CD8-positive, alpha-beta memory T cell (primary cell): ENCODE measurements at regions not wholly inside any gene's neighbourhood (a gene's known extent, or its start where the extent isn't known, plus 50 kb on each side); places are given as distances from the start of the nearest gene placed in this dataset.
"Not testable (repeated sequence)": the region's sequence is repeated elsewhere in the genome, so short reads cannot be mapped to it uniquely, and the experiment has no call there.

Source experiments
- CTCF ChIA-PET: fragments of 350-600 bp; sonication (Branson Sonifier 250); formaldehyde crosslinking; loops from one replicate; lab custom pipeline; 2021; ENCODE audit warnings: antibody characterized with exemption; lab: Charles Lee
- POLR2A ChIA-PET: fragments of 350-600 bp; sonication (Branson Sonifier 250); formaldehyde crosslinking; loops from one replicate; lab custom pipeline; 2021; ENCODE audit warnings: antibody characterized with exemption; lab: Charles Lee
- DNase-seq, 5 donors: peaks; one replicate each; pipeline versions ENCODE4 v3.0.0 to v3.0.0-alpha.2; 2020 to 2022; ENCODE audit warnings: mixed read lengths in 1 of 5
- H3K27ac ChIP-seq: one replicate; pipeline ENCODE4 v1.7.0; 2013; ENCODE audit warnings: low read depth, mild to moderate bottlenecking, low read length, moderate library complexity
- H3K27me3 ChIP-seq: 2 replicates; pipeline ENCODE4 v1.7.0; 2013; ENCODE audit warnings: low read length, mild to moderate bottlenecking; ENCODE audit not compliant: insufficient read depth, poor library complexity, severe bottlenecking
- H3K36me3 ChIP-seq: 2 replicates; pipeline ENCODE4 v1.7.0; 2013; ENCODE audit warnings: mild to moderate bottlenecking, low read length, moderate library complexity; ENCODE audit not compliant: insufficient read depth
- H3K4me1 ChIP-seq: 2 replicates; pipeline ENCODE4 v1.7.0; 2013; ENCODE audit warnings: mild to moderate bottlenecking, low read length, moderate library complexity; ENCODE audit not compliant: insufficient read depth
- H3K4me3 ChIP-seq: 2 replicates; pipeline ENCODE4 v1.7.0; 2013; ENCODE audit warnings: mild to moderate bottlenecking, low read length
- H3K9me3 ChIP-seq: 2 replicates; pipeline ENCODE4 v1.7.0; 2013; ENCODE audit warnings: mild to moderate bottlenecking, low read length
- H3K27ac Mint-ChIP-seq, 8 donors: one replicate each; pipeline ENCODE4 v1.8.0; 2020 to 2021; ENCODE audit warnings: mixed read lengths in 8 of 8, mild to moderate bottlenecking in 6 of 8, inconsistent platforms in 3 of 8, moderate library complexity in 3 of 8
- H3K27me3 Mint-ChIP-seq, 2 donors: one replicate each; pipeline ENCODE4 v1.8.0; 2020 to 2021; ENCODE audit warnings: mixed read lengths in 2 of 2, mild to moderate bottlenecking in 1 of 2, moderate library complexity in 1 of 2
- H3K36me3 Mint-ChIP-seq, 3 donors: one replicate each; pipeline ENCODE4 v1.8.0; 2020 to 2021; ENCODE audit warnings: mixed read lengths in 3 of 3, inconsistent platforms in 1 of 3, mild to moderate bottlenecking in 1 of 3
- H3K4me1 Mint-ChIP-seq, 3 donors: one replicate each; pipeline ENCODE4 v1.8.0; 2020 to 2021; ENCODE audit warnings: mixed read lengths in 3 of 3, inconsistent platforms in 1 of 3, mild to moderate bottlenecking in 1 of 3
- H3K4me3 Mint-ChIP-seq, 7 donors: one replicate each; pipeline ENCODE4 v1.8.0; 2020 to 2021; ENCODE audit warnings: mixed read lengths in 7 of 7, mild to moderate bottlenecking in 6 of 7, moderate library complexity in 4 of 7, inconsistent platforms in 2 of 7
- H3K9me3 Mint-ChIP-seq, 5 donors: one replicate each; pipeline ENCODE4 v1.8.0; 2020 to 2022; ENCODE audit warnings: mixed read lengths in 5 of 5, mild to moderate bottlenecking in 3 of 5, moderate library complexity in 2 of 5, inconsistent platforms in 1 of 5

GRCh38 chr18:35811896-35812295 lies 160.6 kb upstream of the RMP24 start:
- ChIA-PET CTCF (no interaction called here), POLR2A (no interaction called here)
- Mint-ChIP-seq H3K36me3 (peaks cover 0 to 1% (median 0%) of the 10 kb centered on the region in 3 donors), H3K27me3 (peaks cover 16 to 39% of the 10 kb centered on the region in 2 donors), H3K4me1 (no peaks in the 10 kb centered on the region), H3K4me3 (no peak overlapping the region), H3K9me3 (peaks cover 0 to 5% (median 0%) of the 10 kb centered on the region in 5 donors), H3K27ac (no peak overlapping the region)
- Histone ChIP-seq H3K4me1 (no peaks in the 10 kb centered on the region), H3K9me3 (no peaks in the 10 kb centered on the region), H3K36me3 (no peaks in the 10 kb centered on the region), H3K27me3 (no peaks in the 10 kb centered on the region), H3K4me3 (no peak overlapping the region), H3K27ac (no peak overlapping the region)
- no peak for DNase-seq

GRCh38 chr18:35815011-35815410 lies 157.5 kb upstream of the RMP24 start:
- H3K4me1 Mint-ChIP-seq, H3K4me3 Mint-ChIP-seq, H3K36me3 Mint-ChIP-seq, H3K27ac Mint-ChIP-seq, POLR2A ChIA-PET, H3K27ac ChIP-seq, H3K9me3 ChIP-seq, CTCF ChIA-PET, H3K4me1 ChIP-seq, H3K4me3 ChIP-seq, H3K27me3 ChIP-seq, DNase-seq, H3K36me3 ChIP-seq, H3K9me3 Mint-ChIP-seq: not testable (repeated sequence)
- H3K27me3 Mint-ChIP-seq = peaks cover 10 to 20% of the 10 kb centered on the region in 2 donors

- H3K36me3 ChIP-seq = no peaks in the 10 kb centered on the region
- H3K27ac ChIP-seq = no peak overlapping the region
- H3K9me3 ChIP-seq = no peaks in the 10 kb centered on the region
- Mint-ChIP-seq H3K9me3 (peaks cover 0 to 5% (median 0%) of the 10 kb centered on the region in 5 donors), H3K27me3 (peaks cover 7 to 12% of the 10 kb centered on the region in 2 donors), H3K4me3 (no peak overlapping the region), H3K4me1 (no peaks in the 10 kb centered on the region), H3K36me3 (no peaks in the 10 kb centered on the region), H3K27ac (no peak overlapping the region)
- ChIA-PET CTCF (no interaction called here), POLR2A (no interaction called here)
- no peak overlapping the region for H3K4me3 ChIP-seq
- no peaks in the 10 kb centered on the region for H3K4me1 ChIP-seq
- no peak for DNase-seq
- no peaks in the 10 kb centered on the region for H3K27me3 ChIP-seq
Measured at GRCh38 chr18:35816003-35816402, 156.5 kb upstream of the RMP24 start.

- POLR2A ChIA-PET = no interaction called here
- Mint-ChIP-seq H3K4me3 (peak overlapping the region in 1 of 7 donors; percentile 44), H3K4me1 (no peaks in the 10 kb centered on the region), H3K9me3 (peaks cover 0 to 5% (median 0%) of the 10 kb centered on the region in 5 donors), H3K36me3 (no peaks in the 10 kb centered on the region), H3K27me3 (peaks cover 7% of the 10 kb centered on the region in 2 donors), H3K27ac (no peak overlapping the region)
- no peaks in the 10 kb centered on the region for H3K36me3 ChIP-seq
- H3K27me3 ChIP-seq = no peaks in the 10 kb centered on the region
- H3K4me1 ChIP-seq = no peaks in the 10 kb centered on the region
- DNase-seq = no peak
- CTCF ChIA-PET = no interaction called here
- no peak overlapping the region for H3K4me3 ChIP-seq
- H3K9me3 ChIP-seq = no peaks in the 10 kb centered on the region
- no peak overlapping the region for H3K27ac ChIP-seq
Measured at GRCh38 chr18:35817604-35818352, 154.7 kb upstream of the RMP24 start.

GRCh38 chr18:35818353-35818667 lies 154.2 kb upstream of the RMP24 start:
- no peak overlapping the region for H3K4me3 ChIP-seq
- no peaks in the 10 kb centered on the region for H3K36me3 ChIP-seq
- DNase-seq = no peak
- Mint-ChIP-seq H3K9me3 (peaks cover 0 to 5% (median 0%) of the 10 kb centered on the region in 5 donors), H3K27me3 (peaks cover 7% of the 10 kb centered on the region in 2 donors), H3K27ac (no peak overlapping the region), H3K36me3 (no peaks in the 10 kb centered on the region), H3K4me3 (no peak overlapping the region), H3K4me1 (no peaks in the 10 kb centered on the region)
- no peaks in the 10 kb centered on the region for H3K27me3 ChIP-seq
- ChIA-PET POLR2A (no interaction called here), CTCF (no interaction called here)
- H3K4me1 ChIP-seq = no peaks in the 10 kb centered on the region
- no peak overlapping the region for H3K27ac ChIP-seq
- H3K9me3 ChIP-seq = no peaks in the 10 kb centered on the region

- ChIA-PET CTCF (no interaction called here), POLR2A (no interaction called here)
- Histone ChIP-seq H3K4me1 (no peaks in the 10 kb centered on the region), H3K4me3 (no peak overlapping the region), H3K27ac (no peak overlapping the region), H3K27me3 (no peaks in the 10 kb centered on the region), H3K36me3 (no peaks in the 10 kb centered on the region), H3K9me3 (no peaks in the 10 kb centered on the region)
- no peaks in the 10 kb centered on the region for H3K36me3 Mint-ChIP-seq
- no peaks in the 10 kb centered on the region for H3K9me3 Mint-ChIP-seq
- H3K27me3 Mint-ChIP-seq = peaks cover 2 to 7% of the 10 kb centered on the region in 2 donors
- no peak overlapping the region for H3K4me3 Mint-ChIP-seq
- no peaks in the 10 kb centered on the region for H3K4me1 Mint-ChIP-seq
- H3K27ac Mint-ChIP-seq = no peak overlapping the region
- DNase-seq = no peak
Measured at GRCh38 chr18:35822413-35822812, 150.1 kb upstream of the RMP24 start.

GRCh38 chr18:35826477-35826876 lies 146.0 kb upstream of the RMP24 start:
- Histone ChIP-seq H3K4me1 (no peaks in the 10 kb centered on the region), H3K36me3 (no peaks in the 10 kb centered on the region), H3K9me3 (no peaks in the 10 kb centered on the region), H3K27ac (no peak overlapping the region), H3K4me3 (no peak overlapping the region), H3K27me3 (no peaks in the 10 kb centered on the region)
- no peak overlapping the region for H3K27ac Mint-ChIP-seq
- H3K27me3 Mint-ChIP-seq = peaks cover 5 to 9% of the 10 kb centered on the region in 2 donors
- CTCF ChIA-PET = no interaction called here
- no peaks in the 10 kb centered on the region for H3K4me1 Mint-ChIP-seq
- POLR2A ChIA-PET = no interaction called here
- H3K4me3 Mint-ChIP-seq = no peak overlapping the region
- no peak for DNase-seq
- H3K9me3 Mint-ChIP-seq = peaks cover 0 to 5% (median 0%) of the 10 kb centered on the region in 5 donors
- peaks cover 0 to 2% (median 0%) of the 10 kb centered on the region in 3 donors for H3K36me3 Mint-ChIP-seq

GRCh38 chr18:35827275-35827902 lies 145.1 kb upstream of the RMP24 start:
- Histone ChIP-seq H3K36me3 (no peaks in the 10 kb centered on the region), H3K27me3 (no peaks in the 10 kb centered on the region), H3K4me3 (no peak overlapping the region), H3K27ac (no peak overlapping the region), H3K4me1 (no peaks in the 10 kb centered on the region), H3K9me3 (no peaks in the 10 kb centered on the region)
- Mint-ChIP-seq H3K27me3 (peaks cover 9% of the 10 kb centered on the region in 2 donors), H3K4me3 (no peak overlapping the region), H3K27ac (no peak overlapping the region), H3K36me3 (peaks cover 0 to 7% (median 0%) of the 10 kb centered on the region in 3 donors), H3K4me1 (no peaks in the 10 kb centered on the region), H3K9me3 (peaks cover 4 to 11% (median 7%) of the 10 kb centered on the region in 5 donors)
- no peak for DNase-seq
- ChIA-PET POLR2A (no interaction called here), CTCF (no interaction called here)
